Pancreas (tissue), 10 donors: ENCODE measurements at regions not wholly inside any gene's neighbourhood (a gene's known extent, or its start where the extent isn't known, plus 50 kb on each side); places are given as distances from the start of the nearest gene placed in this dataset.

Source experiments
- ATAC-seq, 4 donors: fragments of 200-7000 bp; cut with Tn5 transposase; one replicate each; pipeline versions ENCODE4 v1.8.0 to v1.9.1; 2020; ENCODE audit warnings: mild to moderate bottlenecking in 4 of 4, moderate library complexity in 4 of 4
- DNase-seq, 6 donors: peaks; one replicate each; pipeline ENCODE4 v3.0.0-alpha.2; 2020
- FAIRE-seq: peaks from 2 replicates; lab custom pipeline; 2012; peaks lifted over from hg19 to GRCh38; lab: Jason Lieb, UNC
- H3K27ac ChIP-seq, 4 donors: fragments of 200-600 bp; sonication (generic); 1 replicate in 3 of 4; 2 replicates in 1 of 4; pipeline versions ENCODE4 v1.5.0 to v1.8.0; 2020
- H3K27me3 ChIP-seq, 4 donors: fragments of 200-600 bp; one replicate each; pipeline ENCODE4 v1.8.0; 2021
- H3K36me3 ChIP-seq, 3 donors: fragments of 200-600 bp; sonication (generic) in 1 of 3; one replicate each; pipeline versions ENCODE4 v1.5.0 to v1.8.0; 2020 to 2021
- H3K4me1 ChIP-seq, 3 donors: fragments of 200-600 bp; one replicate each; pipeline ENCODE4 v1.8.0; 2021
- H3K4me3 ChIP-seq, 4 donors: fragments of 200-600 bp; sonication (generic) in 2 of 4; one replicate each; pipeline versions ENCODE4 v1.5.0 to v1.8.0; 2020 to 2021
- H3K9me3 ChIP-seq, 4 donors: fragments of 200-600 bp; one replicate each; pipeline ENCODE4 v1.8.0; 2021
- WGBS, 2 donors: extraction: QIAGEN DNeasy Blood & Tissue Kit; methylation state at CpG; one replicate each; pipeline ENCODE4 v1.1.7; 2013; 5-methylcytosine and 5-hydroxymethylcytosine counted together
- intact Hi-C, 3 donors: fragments of 100-400 bp; cut with DNase I; formaldehyde crosslinking; loops; one replicate each; pipeline versions ENCODE4 v1.11.1 to v1.14.2; 2022
- TF ChIP-seq, protein P1 (sequence below), 4 donors: fragments of 200-600 bp; sonication (generic) in 3 of 4; IDR thresholded peaks; one replicate each; pipeline versions ENCODE4 v1.5.0 to v1.8.0; 2021; ENCODE audit warnings: antibody characterized with exemption in 4 of 4
- donor health status: healthy with polysubstance abuse.
- donor health status: DM: no; HTN: no; CAD: no; lungs with moderate emphysema.
- donor health status: DM: no; HTN: no; CAD: no.
- donor health status: control.
- donor health status: control.
- donor health status: Bipolar disorder and iron deficiency.
- donor health status: DM: yes; HTN: yes; CAD: no.
- donor health status: DM: no; HTN: no; CAD: no.
- donor health status: DM: no; HTN: no; CAD: no.
- donor health status: DM: yes; HTN: yes; CAD: no.

DNA sequence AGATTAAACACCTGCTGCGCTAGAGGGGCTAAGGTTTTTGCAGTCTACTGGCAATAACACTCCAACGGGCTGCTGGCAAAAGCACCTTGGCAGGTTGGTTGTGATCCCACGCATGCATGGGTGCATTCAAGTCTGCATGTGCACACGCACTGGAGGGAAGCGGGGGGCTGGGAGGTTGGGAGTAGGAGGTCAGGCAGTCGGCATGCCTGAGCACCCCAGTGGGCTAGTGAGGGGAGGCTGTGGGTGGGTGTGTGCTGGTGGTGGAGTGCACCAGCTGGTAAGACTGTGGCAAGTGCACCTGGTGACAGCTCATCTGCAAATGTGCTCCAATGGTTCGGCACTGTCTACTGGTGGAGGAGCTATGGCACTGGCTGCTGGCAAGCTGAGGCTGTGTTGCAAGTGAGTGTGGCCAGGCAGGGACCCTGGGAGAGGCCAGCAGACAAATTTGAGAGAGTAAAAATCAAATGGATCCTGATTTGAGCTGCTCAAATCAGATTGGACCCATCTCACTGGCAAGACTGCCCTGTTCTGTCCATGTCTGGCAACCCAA, 460.6 kb upstream of the DSEL start:
- intact Hi-C loops: no loop called here
- no peak for FAIRE-seq

DNA sequence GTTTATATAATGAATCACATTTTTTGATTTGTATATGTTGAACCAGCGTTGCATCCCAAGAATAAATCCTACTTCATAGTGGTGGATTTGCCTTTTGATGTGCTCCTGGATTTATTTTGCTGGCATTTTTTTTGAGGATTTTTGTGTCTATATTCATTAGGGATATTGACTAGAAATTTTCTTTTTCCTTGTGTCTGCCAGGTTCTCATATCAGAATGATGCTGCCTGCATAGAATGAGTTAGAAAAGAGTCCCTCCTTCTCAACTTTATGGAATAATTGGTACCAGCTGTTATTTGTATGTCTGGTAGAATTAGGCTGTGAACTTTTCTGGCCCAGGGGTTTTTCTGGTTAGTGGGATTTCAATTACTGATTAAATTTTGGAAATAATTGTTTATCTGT, 457.4 kb upstream of the DSEL start:
- Histone ChIP-seq H3K27me3 (no peaks in the 10 kb centered on the region), H3K4me1 (no peaks in the 10 kb centered on the region), H3K4me3 (no peak overlapping the region), H3K27ac (no peak overlapping the region), H3K9me3 (no peaks in the 10 kb centered on the region), H3K36me3 (no peaks in the 10 kb centered on the region)
- WGBS, 2 donors: 56 to 59% methylated on average over 1 of the region's 1 CpG
- TF ChIP-seq, protein P1, sequence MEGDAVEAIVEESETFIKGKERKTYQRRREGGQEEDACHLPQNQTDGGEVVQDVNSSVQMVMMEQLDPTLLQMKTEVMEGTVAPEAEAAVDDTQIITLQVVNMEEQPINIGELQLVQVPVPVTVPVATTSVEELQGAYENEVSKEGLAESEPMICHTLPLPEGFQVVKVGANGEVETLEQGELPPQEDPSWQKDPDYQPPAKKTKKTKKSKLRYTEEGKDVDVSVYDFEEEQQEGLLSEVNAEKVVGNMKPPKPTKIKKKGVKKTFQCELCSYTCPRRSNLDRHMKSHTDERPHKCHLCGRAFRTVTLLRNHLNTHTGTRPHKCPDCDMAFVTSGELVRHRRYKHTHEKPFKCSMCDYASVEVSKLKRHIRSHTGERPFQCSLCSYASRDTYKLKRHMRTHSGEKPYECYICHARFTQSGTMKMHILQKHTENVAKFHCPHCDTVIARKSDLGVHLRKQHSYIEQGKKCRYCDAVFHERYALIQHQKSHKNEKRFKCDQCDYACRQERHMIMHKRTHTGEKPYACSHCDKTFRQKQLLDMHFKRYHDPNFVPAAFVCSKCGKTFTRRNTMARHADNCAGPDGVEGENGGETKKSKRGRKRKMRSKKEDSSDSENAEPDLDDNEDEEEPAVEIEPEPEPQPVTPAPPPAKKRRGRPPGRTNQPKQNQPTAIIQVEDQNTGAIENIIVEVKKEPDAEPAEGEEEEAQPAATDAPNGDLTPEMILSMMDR (IDR thresholded peaks at IDR 0.05): no peak
- DNase-seq (no peak), FAIRE-seq (no peak), ATAC-seq (no peak)
- intact Hi-C loops: no loop called here

More for the DNA sequence above, 460.6 kb upstream of the DSEL start:
- no peak overlapping the region for H3K4me3 ChIP-seq
- no peak overlapping the region for H3K27ac ChIP-seq
- H3K4me1 ChIP-seq: no peaks in the 10 kb centered on the region
- no peaks in the 10 kb centered on the region for H3K36me3 ChIP-seq
- H3K9me3 ChIP-seq: no peaks in the 10 kb centered on the region
- TF ChIP-seq, protein P1 (IDR thresholded peaks at IDR 0.05): no peak
- H3K27me3 ChIP-seq: no peaks in the 10 kb centered on the region
- DNase-seq: peak in 1 of 6 donors; percentile 48
- 59 to 82% methylated on average over 7 of the region's 7 CpGs for WGBS, 2 donors
- no peak for ATAC-seq

DNA sequence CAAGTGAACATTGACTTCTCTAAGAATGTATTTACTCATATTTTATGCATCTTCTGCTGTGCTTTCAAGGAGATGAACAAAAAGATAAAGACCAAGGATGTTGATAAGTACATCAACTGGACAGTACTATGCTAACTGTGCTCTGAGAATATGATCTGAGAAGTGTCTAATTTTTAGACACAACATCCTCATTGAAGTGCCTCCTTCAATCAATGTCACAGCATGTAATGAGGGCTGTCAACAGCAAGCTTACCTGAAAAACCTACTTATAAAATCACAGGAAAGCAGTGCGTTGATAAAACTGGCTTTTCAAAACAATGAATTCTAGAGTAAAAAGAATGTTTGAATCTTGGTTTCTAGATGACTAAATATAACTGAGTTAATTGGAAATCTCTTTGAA, 452.9 kb upstream of the DSEL start:
- whole genome bisulfite sequencing, 2 donors: 32 to 48% methylated on average over 1 of the region's 1 CpG
- DNase-seq (no peak), FAIRE-seq (no peak), ATAC-seq (no peak)
- no peaks in the 10 kb centered on the region for H3K36me3 ChIP-seq
- H3K4me1 ChIP-seq: no peaks in the 10 kb centered on the region
- H3K9me3 ChIP-seq: no peaks in the 10 kb centered on the region
- intact Hi-C loops: no loop called here
- TF ChIP-seq, protein P1 (IDR thresholded peaks at IDR 0.05): no peak
- no peak overlapping the region for H3K27ac ChIP-seq
- no peaks in the 10 kb centered on the region for H3K27me3 ChIP-seq
- H3K4me3 ChIP-seq: no peak overlapping the region

DNA sequence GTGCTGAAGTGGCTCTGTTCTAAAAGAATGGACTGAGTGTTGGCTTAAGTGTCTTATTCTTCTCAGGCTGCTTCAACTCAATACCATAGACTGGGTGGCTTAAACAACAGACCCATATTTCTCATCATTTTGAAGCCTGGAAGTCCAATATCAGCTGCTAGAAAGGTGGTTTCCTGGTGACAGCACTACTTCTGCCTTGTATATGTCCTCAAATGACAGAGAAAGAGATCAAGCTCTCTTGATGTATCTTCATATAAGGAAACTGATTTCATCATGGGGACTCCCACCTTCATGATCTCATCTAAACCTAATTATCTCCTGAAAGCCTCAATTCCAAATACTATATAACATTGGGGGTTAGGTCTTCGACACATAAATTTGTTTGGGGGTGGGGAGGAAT, 449.7 kb upstream of the DSEL start:
- no peaks in the 10 kb centered on the region for H3K27me3 ChIP-seq
- H3K27ac ChIP-seq: no peak overlapping the region
- intact Hi-C loops: no loop called here
- TF ChIP-seq, protein P1 (IDR thresholded peaks at IDR 0.05): no peak
- H3K4me1 ChIP-seq: no peaks in the 10 kb centered on the region
- WGBS, 2 donors: 48 to 67% methylated on average over 1 of the region's 1 CpG
- H3K9me3 ChIP-seq: no peaks in the 10 kb centered on the region
- no peaks in the 10 kb centered on the region for H3K36me3 ChIP-seq
- no peak for DNase-seq
- no peak for FAIRE-seq
- no peak for ATAC-seq
- no peak overlapping the region for H3K4me3 ChIP-seq

DNA sequence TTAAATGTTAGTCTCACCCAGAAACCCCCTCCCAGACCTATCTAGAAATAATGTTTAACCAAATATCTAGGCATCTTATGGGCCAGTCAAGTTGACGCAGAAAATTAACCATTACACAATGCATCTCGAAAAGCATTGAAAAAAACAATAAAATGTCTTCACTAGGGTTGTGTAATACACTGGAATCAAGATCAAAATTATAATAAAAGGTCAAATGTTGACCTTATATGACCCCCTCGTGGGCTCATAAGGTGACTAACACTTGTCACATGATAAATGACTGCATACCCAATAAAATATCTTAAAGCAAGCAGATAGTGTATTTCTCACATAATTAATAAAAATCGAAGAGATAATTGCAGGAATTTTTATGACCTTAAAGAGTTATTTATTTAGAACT, 447.9 kb upstream of the DSEL start:
- no peak overlapping the region for H3K27ac ChIP-seq
- no peaks in the 10 kb centered on the region for H3K36me3 ChIP-seq
- no peaks in the 10 kb centered on the region for H3K4me1 ChIP-seq
- FAIRE-seq (no peak), DNase-seq (no peak), ATAC-seq (no peak)
- intact Hi-C loops: no loop called here
- 48 to 56% methylated on average over 4 of the region's 4 CpGs for WGBS, 2 donors
- TF ChIP-seq, protein P1 (IDR thresholded peaks at IDR 0.05): no peak
- H3K9me3 ChIP-seq: no peaks in the 10 kb centered on the region
- H3K4me3 ChIP-seq: no peak overlapping the region
- no peaks in the 10 kb centered on the region for H3K27me3 ChIP-seq
